ENCODE measurements at regions not wholly inside any gene's neighbourhood (a gene's known extent, or its start where the extent isn't known, plus 50 kb on each side); places are given as distances from the start of the nearest gene placed in this dataset.

- POLR2A ChIA-PET = no interaction called here
- CTCF ChIA-PET = no interaction called here
Observed at GRCh38 chr2:172364261-172364660, 63.1 kb upstream of the ITGA6 start.

GRCh38 chr2:172366596-172367150 lies 60.7 kb upstream of the ITGA6 start:
- no peak overlapping the region for H3K27ac ChIP-seq (ENCODE audit: low read length)
- H3K4me1 ChIP-seq (ENCODE audit: control insufficient read depth, insufficient read depth, low read length) = no peaks in the 10 kb centered on the region
- DNase-seq (ENCODE audit: low read depth, low spot score) (no peak), ATAC-seq (no peak)
- TF ChIP-seq TCF7L2 (IDR thresholded peaks at IDR 0.05; ENCODE audit: low read depth, low read length) (no peak), REST (IDR thresholded peaks at IDR 0.05; ENCODE audit: insufficient read depth in 1 of 2, low read depth in 2 of 2, low read length in 1 of 2) (no peak), POLR2AphosphoS5 (IDR thresholded peaks at IDR 0.05; ENCODE audit: low read depth, low read length) (no peak), SIN3A (IDR thresholded peaks at IDR 0.05; ENCODE audit: borderline replicate concordance, insufficient read depth, low read depth, low read length) (no peak), CTCF (IDR thresholded peaks at IDR 0.05) (no peak)
- H3K4me3 ChIP-seq (ENCODE audit: low read depth in 2 of 2, low read length in 2 of 2) = no peak overlapping the region
- ChIA-PET CTCF (no interaction called here), POLR2A (no interaction called here)
- H3K36me3 ChIP-seq (ENCODE audit: control insufficient read depth, insufficient read depth, low read length) = no peaks in the 10 kb centered on the region
- in situ Hi-C loops (cut with HindIII; ENCODE audit: low pct_unique_long_range_greater_than_20kb, low sequenced_read_pairs) = no loop called here
- BruUV-seq (replicated peaks) = no TSS peak
- peaks cover 6% of the 10 kb centered on the region; the same call in 1 of the 2 replicates for H3K9me3 ChIP-seq (ENCODE audit: control insufficient read depth, insufficient read depth, low read depth, low read length)
- no peaks in the 10 kb centered on the region for H3K27me3 ChIP-seq (ENCODE audit: control insufficient read depth, insufficient read depth, low read length)
- intact Hi-C loops (cut with micrococcal nuclease; ENCODE audit: unreplicated experiment) = no loop called here

More at GRCh38 chr2:172364261-172364660, 63.1 kb upstream of the ITGA6 start:
- no peak overlapping the region for H3K4me3 ChIP-seq (ENCODE audit: low read depth in 2 of 2, low read length in 2 of 2)
- peaks cover 6% of the 10 kb centered on the region; the same call in 1 of the 2 replicates for H3K9me3 ChIP-seq (ENCODE audit: control insufficient read depth, insufficient read depth, low read depth, low read length)
- intact Hi-C loops (cut with micrococcal nuclease; ENCODE audit: unreplicated experiment) = no loop called here
- DNase-seq (ENCODE audit: low read depth, low spot score) (no peak), ATAC-seq (no peak)
- in situ Hi-C loops (cut with HindIII; ENCODE audit: low pct_unique_long_range_greater_than_20kb, low sequenced_read_pairs) = no loop called here
- no peaks in the 10 kb centered on the region for H3K4me1 ChIP-seq (ENCODE audit: control insufficient read depth, insufficient read depth, low read length)
- BruUV-seq (replicated peaks) = no TSS peak
- H3K36me3 ChIP-seq (ENCODE audit: control insufficient read depth, insufficient read depth, low read length) = no peaks in the 10 kb centered on the region
- no peaks in the 10 kb centered on the region for H3K27me3 ChIP-seq (ENCODE audit: control insufficient read depth, insufficient read depth, low read length)
- TF ChIP-seq CTCF (IDR thresholded peaks at IDR 0.05) (no peak), REST (IDR thresholded peaks at IDR 0.05; ENCODE audit: insufficient read depth in 1 of 2, low read depth in 2 of 2, low read length in 1 of 2) (no peak), TCF7L2 (IDR thresholded peaks at IDR 0.05; ENCODE audit: low read depth, low read length) (no peak), POLR2AphosphoS5 (IDR thresholded peaks at IDR 0.05; ENCODE audit: low read depth, low read length) (no peak), SIN3A (IDR thresholded peaks at IDR 0.05; ENCODE audit: borderline replicate concordance, insufficient read depth, low read depth, low read length) (no peak)
- H3K27ac ChIP-seq (ENCODE audit: low read length) = no peak overlapping the region

Data from Panc1 (cell line).